H1 (cell line): ENCODE measurements at regions not wholly inside any gene's neighbourhood (a gene's known extent, or its start where the extent isn't known, plus 50 kb on each side); places are given as distances from the start of the nearest gene placed in this dataset.

Experiments
- CTCF ChIA-PET: fragments of 300-600 bp; sonication (Branson Sonifier 250); formaldehyde crosslinking; loops from one replicate; lab custom pipeline; 2021; ENCODE audit not compliant: partially characterized antibody; lab: Charles Lee
- POLR2A ChIA-PET: fragments of 300-600 bp; sonication (Branson Sonifier 250); formaldehyde crosslinking; loops from one replicate; lab custom pipeline; 2021; ENCODE audit warnings: inconsistent platforms; ENCODE audit not compliant: partially characterized antibody; lab: Charles Lee
- DNase-seq, 2 experiments: peaks; one replicate each; pipeline versions ENCODE4 v3.0.0 to v3.0.0-alpha.2; 2010 to 2022; ENCODE audit warnings: low spot score in 2 of 2, low read depth in 1 of 2, mixed read lengths in 1 of 2
- FAIRE-seq: peaks from 2 replicates; lab custom pipeline; 2011; peaks lifted over from hg19 to GRCh38; lab: Jason Lieb, UNC
- H2AFZ ChIP-seq: 2 replicates; pipeline ENCODE4 v1.8.1; 2012; ENCODE audit warnings: low read length, inconsistent platforms
- H2AK5ac ChIP-seq: 2 replicates; pipeline ENCODE4 v1.6.1; 2013; ENCODE audit warnings: low read depth, low read length
- H2BK120ac ChIP-seq: replicated peaks from 2 replicates; pipeline ENCODE3; 2013; ENCODE audit warnings: low read depth, low read length, inconsistent platforms
- H2BK12ac ChIP-seq: 2 replicates; pipeline ENCODE4 v1.6.1; 2013; ENCODE audit warnings: low read depth, low read length
- H2BK15ac ChIP-seq: 2 replicates; pipeline ENCODE4 v1.6.1; 2013; ENCODE audit warnings: low read length
- H2BK20ac ChIP-seq: 2 replicates; pipeline ENCODE4 v1.6.1; 2013; ENCODE audit warnings: low read length
- H2BK5ac ChIP-seq: 2 replicates; pipeline ENCODE4 v1.6.1; 2013; ENCODE audit warnings: low read depth, low read length
- H3K14ac ChIP-seq: 2 replicates; pipeline ENCODE4 v1.6.1; 2013; ENCODE audit warnings: inconsistent platforms; ENCODE audit not compliant: insufficient read length
- H3K18ac ChIP-seq: 2 replicates; pipeline ENCODE4 v1.6.1; 2013; ENCODE audit warnings: low read length; ENCODE audit errors: extremely low read depth
- H3K23ac ChIP-seq: 2 replicates; pipeline ENCODE4 v1.6.1; 2013; ENCODE audit warnings: inconsistent platforms; ENCODE audit not compliant: insufficient read length
- H3K23me2 ChIP-seq: 2 replicates; pipeline ENCODE4 v1.6.1; 2013; ENCODE audit warnings: low read depth, low read length
- H3K27ac ChIP-seq: 2 replicates; pipeline ENCODE4 v1.6.1; 2011; ENCODE audit warnings: low read depth, low read length, inconsistent platforms
- H3K27me3 ChIP-seq, 4 experiments: replicated peaks in 1 of 4; 1 replicate in 1 of 4; 2 replicates in 3 of 4; pipeline versions ENCODE4 v1.6.1 to v1.8.1; 2011 to 2013; ENCODE audit warnings: low read length in 3 of 4, mild to moderate bottlenecking in 3 of 4, inconsistent platforms in 2 of 4, mixed read lengths in 2 of 4, moderate library complexity in 1 of 4; ENCODE audit not compliant: control insufficient read depth in 3 of 4, insufficient read depth in 3 of 4; ENCODE audit errors: extremely low read depth in 1 of 4
- H3K36me3 ChIP-seq, 4 experiments: 2 replicates each; pipeline versions ENCODE4 v1.6.1 to v1.8.1; 2011 to 2013; ENCODE audit warnings: mild to moderate bottlenecking in 4 of 4, low read length in 3 of 4, moderate library complexity in 2 of 4, control low read depth in 1 of 4, inconsistent platforms in 1 of 4; ENCODE audit not compliant: insufficient read depth in 4 of 4, control insufficient read depth in 2 of 4
- H3K4ac ChIP-seq: replicated peaks from 2 replicates; pipeline ENCODE3; 2013; ENCODE audit warnings: low read length, low read depth, mixed read lengths, inconsistent platforms; ENCODE audit not compliant: insufficient read length
- H3K4me1 ChIP-seq, 4 experiments: replicated peaks in 1 of 4; 1 replicate in 1 of 4; 2 replicates in 3 of 4; pipeline versions ENCODE4 v1.6.1 to v1.8.1; 2011 to 2013; ENCODE audit warnings: low read length in 3 of 4, inconsistent platforms in 2 of 4, mixed read lengths in 1 of 4; ENCODE audit not compliant: insufficient read depth in 4 of 4, control insufficient read depth in 3 of 4
- H3K4me2 ChIP-seq, 2 experiments: 2 replicates each; pipeline versions ENCODE4 v1.6.1 to v1.8.1; 2011 to 2013; ENCODE audit warnings: low read depth in 2 of 2, low read length in 2 of 2, control low read depth in 1 of 2, inconsistent platforms in 1 of 2, mild to moderate bottlenecking in 1 of 2; ENCODE audit not compliant: insufficient read depth in 1 of 2
- H3K4me3 ChIP-seq, 4 experiments: fragments of 200-600, 300-600 bp in 1 of 4; sonication (generic), shearing (Covaris generic), sonication (Bioruptor Twin) in 1 of 4; 2 replicates each; pipeline versions ENCODE4 v1.5.1 to v1.8.1; 2011 to 2016; ENCODE audit warnings: low read length in 4 of 4, low read depth in 3 of 4, control low read depth in 2 of 4, inconsistent platforms in 2 of 4, mild to moderate bottlenecking in 2 of 4, mixed read lengths in 1 of 4, moderate library complexity in 1 of 4; ENCODE audit not compliant: insufficient read depth in 2 of 4; ENCODE audit errors: extremely low read depth in 1 of 4
- H3K56ac ChIP-seq: replicated peaks from 2 replicates; pipeline ENCODE3; 2013; ENCODE audit warnings: low read depth, mild to moderate bottlenecking, mixed read lengths, low read length, inconsistent platforms; ENCODE audit not compliant: insufficient read length
- H3K79me1 ChIP-seq: 2 replicates; pipeline ENCODE4 v1.6.1; 2013; ENCODE audit warnings: low read depth, low read length, control low read depth
- H3K79me2 ChIP-seq, 2 experiments: 2 replicates each; pipeline versions ENCODE4 v1.6.1 to v1.8.1; 2012 to 2013; ENCODE audit warnings: low read length in 2 of 2, mild to moderate bottlenecking in 2 of 2, inconsistent platforms in 1 of 2; ENCODE audit not compliant: insufficient read depth in 2 of 2, control insufficient read depth in 1 of 2
- H3K9ac ChIP-seq, 4 experiments: replicated peaks in 1 of 4; 1 replicate in 1 of 4; 2 replicates in 3 of 4; pipeline versions ENCODE4 v1.6.1 to v1.8.1; 2011 to 2013; ENCODE audit warnings: low read depth in 3 of 4, low read length in 3 of 4, control low read depth in 2 of 4, mild to moderate bottlenecking in 2 of 4, moderate library complexity in 2 of 4, inconsistent platforms in 1 of 4; ENCODE audit errors: extremely low read depth in 1 of 4
- H3K9me3 ChIP-seq, 2 experiments: 2 replicates each; pipeline versions ENCODE4 v1.6.1 to v1.8.1; 2012 to 2013; ENCODE audit warnings: mild to moderate bottlenecking in 2 of 2, moderate library complexity in 2 of 2, control low read depth in 1 of 2, inconsistent platforms in 1 of 2, low read depth in 1 of 2, low read length in 1 of 2, mixed read lengths in 1 of 2; ENCODE audit not compliant: insufficient read depth in 2 of 2
- H4K20me1 ChIP-seq, 2 experiments: replicated peaks in 1 of 2; 2 replicates each; pipeline versions ENCODE3 to v1.8.1; 2011 to 2013; ENCODE audit warnings: inconsistent platforms in 2 of 2, low read length in 2 of 2, mild to moderate bottlenecking in 1 of 2; ENCODE audit not compliant: insufficient read depth in 2 of 2, control insufficient read depth in 1 of 2
- H4K5ac ChIP-seq: 2 replicates; pipeline ENCODE4 v1.6.1; 2013; ENCODE audit warnings: low read length, low read depth, mixed read lengths, inconsistent platforms; ENCODE audit not compliant: insufficient read length
- H4K8ac ChIP-seq: 2 replicates; pipeline ENCODE4 v1.8.0; 2013; ENCODE audit warnings: mild to moderate bottlenecking, moderate library complexity, low read length, inconsistent platforms; ENCODE audit not compliant: insufficient read depth; ENCODE audit errors: extremely low read depth
- H4K91ac ChIP-seq: replicated peaks from 2 replicates; pipeline ENCODE3; 2013; ENCODE audit warnings: low read length, mixed read lengths, inconsistent platforms; ENCODE audit not compliant: insufficient read length
- CEBPB ChIP-seq: IDR thresholded peaks from 2 replicates; pipeline ENCODE4 v1.6.1; 2012; ENCODE audit warnings: low read depth, low read length
- CREB1 ChIP-seq: IDR thresholded peaks from 2 replicates; pipeline ENCODE4 v1.6.1; 2012; ENCODE audit warnings: inconsistent platforms
- CTBP2 ChIP-seq: IDR thresholded peaks from 2 replicates; pipeline ENCODE4 v1.7.0; 2011; ENCODE audit warnings: borderline replicate concordance, mild to moderate bottlenecking, moderate library complexity, mixed read lengths, low read length; ENCODE audit not compliant: insufficient read depth, insufficient read length
- MAFK ChIP-seq: IDR thresholded peaks from 2 replicates; pipeline ENCODE4 v1.6.1; 2012; ENCODE audit warnings: low read depth, mild to moderate bottlenecking, improper control_type of control experiment, low read length
- POLR2AphosphoS5 ChIP-seq: IDR thresholded peaks from 2 replicates; pipeline ENCODE4 v1.6.1; 2011; ENCODE audit warnings: low read depth, low read length
- POU5F1 ChIP-seq: IDR thresholded peaks from 2 replicates; pipeline ENCODE4 v1.6.1; 2011; ENCODE audit warnings: low read depth, mild to moderate bottlenecking, low read length, moderate library complexity
- RBBP5 ChIP-seq: IDR thresholded peaks from 2 replicates; pipeline ENCODE4 v1.7.1; 2012; ENCODE audit warnings: low read depth, mild to moderate bottlenecking, inconsistent platforms, low read length, moderate library complexity, borderline replicate concordance
- RNF2 ChIP-seq: fragments of 200-900, 300-1000 bp; sonication (generic); IDR thresholded peaks from 2 replicates; pipeline ENCODE4 v1.7.1; 2016; ENCODE audit warnings: borderline replicate concordance, low read depth, mild to moderate bottlenecking, antibody characterized with exemption, low read length; ENCODE audit not compliant: poor library complexity, severe bottlenecking; ENCODE audit errors: missing control alignments
- SAP30 ChIP-seq: fragments of 300-600 bp; sonication (generic); IDR thresholded peaks from 2 replicates; pipeline ENCODE4 v1.7.1; 2012; ENCODE audit warnings: low read length, moderate library complexity, mild to moderate bottlenecking, inconsistent platforms; ENCODE audit not compliant: insufficient read depth, insufficient replicate concordance
- SP2 ChIP-seq: IDR thresholded peaks from 2 replicates; pipeline ENCODE4 v1.6.1; 2012; ENCODE audit warnings: mild to moderate bottlenecking, low read length, inconsistent platforms
- SP4 ChIP-seq: IDR thresholded peaks from 2 replicates; pipeline ENCODE4 v1.6.1; 2012; ENCODE audit warnings: low read length, inconsistent platforms
- TAF7 ChIP-seq: optimal IDR thresholded peaks from 2 replicates; pipeline ENCODE3; 2011; ENCODE audit warnings: low read depth, mild to moderate bottlenecking, inconsistent platforms, low read length, moderate library complexity, borderline replicate concordance
- YY1 ChIP-seq: IDR thresholded peaks from 2 replicates; pipeline ENCODE4 v1.6.1; 2011; ENCODE audit warnings: low read depth, mild to moderate bottlenecking, low read length
- WGBS, 2 experiments: shearing (Covaris generic) in 1 of 2; methylation state at CpG; one replicate each; pipeline versions ENCODE4 v1.1.6 to v1.1.7; 2013 to 2015; ENCODE audit warnings: low lambda C conversion rate in 2 of 2, mixed read lengths in 2 of 2, inconsistent platforms in 1 of 2, low coverage in 1 of 2, missing lambda C conversion rate in 1 of 2; ENCODE audit not compliant: insufficient replicate concordance in 2 of 2, insufficient coverage in 1 of 2, insufficient read length in 1 of 2; ENCODE audit errors: extremely low coverage in 1 of 2, missing lambda C conversion rate in 1 of 2; 5-methylcytosine and 5-hydroxymethylcytosine counted together
- TF ChIP-seq, protein P1 (sequence below): IDR thresholded peaks from 2 replicates; pipeline ENCODE4 v1.6.1; 2011; ENCODE audit warnings: low read depth, mild to moderate bottlenecking, low read length; ENCODE audit not compliant: insufficient read depth

DNA sequence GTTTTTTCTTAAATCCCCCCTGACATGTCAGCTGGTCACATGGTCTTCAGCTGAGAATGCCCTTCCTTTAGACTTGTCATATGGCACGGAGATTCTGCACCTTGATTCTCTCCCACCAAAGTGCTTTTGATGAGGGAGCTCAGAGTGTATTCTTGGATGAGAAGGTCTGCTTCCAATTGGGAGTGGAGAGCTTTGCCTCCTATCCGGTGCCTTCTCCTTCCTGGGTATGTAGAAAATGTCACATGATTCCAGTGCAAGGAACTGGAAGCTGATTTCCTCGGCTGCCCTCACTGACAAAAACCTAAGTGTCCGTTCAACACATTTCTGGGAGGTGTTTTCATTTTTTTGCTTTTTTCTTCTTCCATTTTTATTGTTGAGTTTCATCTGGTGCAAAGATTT is 197.2 kb downstream of the TFAP2C start:
- no peak overlapping the region for H2BK5ac ChIP-seq
- no peaks in the 10 kb centered on the region for H3K79me1 ChIP-seq
- H2AFZ ChIP-seq = no peak overlapping the region
- no peaks in the 10 kb centered on the region for H3K27me3 ChIP-seq
- FAIRE-seq (no peak), DNase-seq (no peak)
- CTCF ChIA-PET = interaction anchor here (0.5 to 2.6 kb wide), 3 partner anchors 169 to 311 kb away, joined by 3 to 5 read pairs (median 3); no protein-coding TSS in a partner anchor
- H2AK5ac ChIP-seq = no peak overlapping the region
- H3K27ac ChIP-seq = no peak overlapping the region
- no peak overlapping the region for H3K9ac ChIP-seq
- H3K18ac ChIP-seq = no peak overlapping the region
- peaks cover 0 to 15% (median 8%) of the 10 kb centered on the region in 4 experiments; a peak in 5 of 7 replicates for H3K4me1 ChIP-seq
- no peak overlapping the region for H2BK120ac ChIP-seq
- H3K4me2 ChIP-seq = no peak overlapping the region
- H3K14ac ChIP-seq = no peak overlapping the region
- POLR2A ChIA-PET = interaction anchor here (1.2 kb wide), 1 partner anchor 18 kb away, joined by 3 read pairs; no protein-coding TSS in a partner anchor
- H3K23ac ChIP-seq = no peak overlapping the region
- no peak overlapping the region for H3K56ac ChIP-seq
- 82% methylated on average over 4 of the region's 4 CpGs; no CpG with 5 or more reads in 1 of the 2 experiments for WGBS, 2 experiments
- no peak overlapping the region for H4K8ac ChIP-seq
- H2BK12ac ChIP-seq = no peak overlapping the region
- H3K23me2 ChIP-seq = no peaks in the 10 kb centered on the region
- no peak overlapping the region for H3K4ac ChIP-seq
- no peak overlapping the region for H4K5ac ChIP-seq
- H3K36me3 ChIP-seq = no peaks in the 10 kb centered on the region
- 0 out of 2 replicates have a peak overlapping the region, but pooled peaks have one; percentile 2 for H2BK15ac ChIP-seq
- H3K9me3 ChIP-seq = no peaks in the 10 kb centered on the region
- no peaks in the 10 kb centered on the region for H3K79me2 ChIP-seq
- H2BK20ac ChIP-seq = 0 out of 2 replicates have a peak overlapping the region, but pooled peaks have one; percentile 61
- no peaks in the 10 kb centered on the region for H4K20me1 ChIP-seq
- no peak overlapping the region for H4K91ac ChIP-seq
- H3K4me3 ChIP-seq = no peak overlapping the region
- no peak for TF ChIP-seq RBBP5
- TF ChIP-seq, protein P1, sequence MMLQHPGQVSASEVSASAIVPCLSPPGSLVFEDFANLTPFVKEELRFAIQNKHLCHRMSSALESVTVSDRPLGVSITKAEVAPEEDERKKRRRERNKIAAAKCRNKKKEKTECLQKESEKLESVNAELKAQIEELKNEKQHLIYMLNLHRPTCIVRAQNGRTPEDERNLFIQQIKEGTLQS = no peak
- TF ChIP-seq MAFK = no peak
- no peak for TF ChIP-seq SP4
- TF ChIP-seq TAF7 = no peak
- TF ChIP-seq RNF2 = no peak
- no peak for TF ChIP-seq CREB1
- no peak for TF ChIP-seq POLR2AphosphoS5
- TF ChIP-seq YY1 = no peak
- no peak for TF ChIP-seq CTBP2
- TF ChIP-seq CEBPB = no peak
- no peak for TF ChIP-seq POU5F1
- no peak for TF ChIP-seq SAP30
- no peak for TF ChIP-seq SP2
